ENCODE measurements at regions not wholly inside any gene's neighbourhood (a gene's known extent, or its start where the extent isn't known, plus 50 kb on each side); places are given as distances from the start of the nearest gene placed in this dataset.

GRCh38 chr14:51145246-51145645, 50.3 kb upstream of the TRIM9 start:
- no peak for DNase-seq

GRCh38 chr14:51147183-51147582, 52.3 kb upstream of the TRIM9 start:
- no peak for DNase-seq

GRCh38 chr14:51155326-51155725, 60.4 kb upstream of the TRIM9 start:
- no peak for DNase-seq

DNA sequence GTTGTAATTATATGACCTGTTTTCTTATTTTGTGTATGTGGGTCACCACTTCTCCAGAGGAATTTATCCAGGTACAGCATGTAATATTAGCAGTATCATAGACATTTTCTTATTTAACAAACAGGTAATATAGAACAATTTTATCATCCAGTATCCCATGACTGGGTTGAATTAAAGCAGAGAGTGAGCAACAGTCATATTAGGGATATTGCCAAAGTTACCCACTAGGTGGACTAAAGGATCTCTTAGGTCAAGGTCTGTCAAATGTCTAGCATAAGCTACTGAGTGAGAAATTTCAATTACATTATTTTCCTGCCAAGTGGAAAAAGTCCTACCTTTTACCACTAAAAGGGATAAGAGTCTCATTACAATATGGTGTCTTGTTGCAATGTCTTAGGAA, 62.1 kb upstream of the TRIM9 start:
- peak; percentile 66 for DNase-seq

DNA sequence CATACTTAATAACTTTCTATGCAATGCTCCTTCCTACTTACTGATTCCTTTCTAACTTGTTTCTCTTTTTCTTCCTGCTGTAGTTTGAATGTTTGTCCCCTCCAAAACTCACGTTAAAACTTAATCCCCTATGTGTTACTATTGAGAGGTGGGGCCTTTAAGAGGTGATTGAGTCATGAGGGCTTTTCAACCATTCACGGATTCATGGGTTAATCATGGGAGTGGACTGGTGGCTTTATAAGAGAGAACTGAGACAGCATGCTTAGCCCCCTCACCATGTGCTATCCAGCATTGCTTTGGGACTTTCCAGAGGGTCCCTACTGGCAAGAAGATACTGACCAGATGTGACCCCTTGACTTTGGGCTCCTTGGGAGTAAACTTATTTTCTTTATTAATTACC, 66.0 kb upstream of the TRIM9 start:
- no peak for DNase-seq

- no peak for DNase-seq
These were observed 70.5 kb upstream of the TRIM9 start for GRCh38 chr14:51165415-51165814.

DNA sequence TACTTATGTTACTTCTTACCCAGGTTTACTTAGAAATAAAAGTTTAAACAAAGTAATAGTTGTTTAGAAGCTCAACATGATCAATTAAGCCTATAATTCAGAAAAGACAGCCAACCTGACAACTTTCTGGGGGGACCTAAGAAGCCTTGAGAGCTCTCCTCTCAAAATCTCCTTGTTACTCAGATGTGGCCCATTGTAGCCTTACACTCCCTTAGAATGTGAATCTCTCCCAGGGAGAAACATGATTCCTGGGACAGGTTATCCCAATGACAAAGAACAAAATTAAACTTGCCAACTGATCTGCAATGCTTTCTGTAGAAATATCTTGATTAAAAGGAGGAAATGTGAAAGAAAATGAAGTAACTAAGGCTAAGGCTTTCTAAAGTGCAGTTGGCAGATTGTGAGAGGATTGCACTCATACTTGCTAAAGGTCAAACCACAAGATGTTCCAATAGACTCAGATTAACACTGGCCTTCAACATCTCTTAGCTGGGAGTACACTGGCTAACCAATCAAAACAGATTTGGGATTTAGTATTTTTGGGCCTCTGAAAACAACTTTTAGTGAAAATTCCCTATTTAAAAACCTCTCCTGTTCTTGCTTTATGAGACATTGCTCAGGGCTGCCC, 72.3 kb upstream of the TMX1 start:
- no peak for DNase-seq

GRCh38 chr14:51168215-51168613, 71.8 kb upstream of the TMX1 start:
- no peak for DNase-seq

DNA sequence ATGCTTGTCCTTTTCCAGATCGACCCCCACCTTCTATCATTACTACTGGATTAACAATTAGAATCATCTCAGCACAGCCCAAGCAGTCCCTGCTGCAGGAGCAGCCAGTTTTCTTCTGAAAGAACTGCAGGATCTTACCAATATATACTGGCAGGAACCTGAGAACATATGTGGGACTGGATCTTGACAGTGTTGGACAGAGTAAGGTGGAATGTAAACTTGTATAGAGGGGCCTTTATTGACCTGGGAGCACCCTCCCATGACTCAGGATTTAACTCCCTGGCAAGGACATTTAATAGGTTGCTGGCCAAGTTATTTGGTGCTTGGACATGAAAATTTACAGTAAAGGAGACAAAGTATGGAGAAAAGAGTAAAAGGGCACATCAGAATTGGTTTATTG, 66.2 kb upstream of the TMX1 start:
- DNase-seq, result no peak

DNA sequence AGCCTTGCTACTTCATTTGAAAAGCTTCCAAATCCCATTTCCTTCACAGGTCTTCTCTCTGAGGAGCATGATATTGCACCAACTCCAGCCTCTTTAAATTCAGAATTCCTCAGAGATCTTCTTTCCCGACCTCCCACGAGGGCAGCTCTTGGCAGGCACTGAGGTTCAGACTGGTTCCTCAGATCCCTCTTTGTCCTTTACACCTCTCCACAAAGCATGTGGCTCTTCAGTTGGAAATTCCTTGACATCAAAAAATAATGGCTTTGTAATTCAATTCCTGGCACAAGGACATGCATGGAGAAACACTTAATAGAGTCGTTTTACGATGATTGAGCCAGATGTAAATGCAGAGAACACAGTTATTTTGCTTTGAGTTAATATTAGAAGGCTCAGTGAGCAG, 63.2 kb upstream of the TMX1 start:
- DNase-seq, result no peak

DNA sequence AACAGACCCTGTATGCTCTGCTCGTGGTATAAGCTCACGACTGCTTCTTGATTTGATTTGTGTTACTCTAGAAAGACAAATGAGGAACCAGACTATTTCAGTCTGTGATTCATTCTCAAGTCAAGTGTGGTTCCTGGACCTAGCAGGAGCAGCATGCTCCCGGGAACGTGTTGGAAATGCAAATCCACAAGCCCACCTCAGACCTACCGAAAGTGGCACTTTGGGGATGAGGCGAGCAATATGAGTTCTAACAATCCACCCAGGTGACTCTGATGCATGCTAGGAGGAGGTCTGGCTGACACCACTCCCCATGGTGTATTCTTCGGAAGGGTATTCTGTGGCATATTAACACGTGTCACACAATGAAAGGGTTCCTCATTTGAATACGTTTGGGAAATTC, 59.5 kb upstream of the TMX1 start:
- no peak for DNase-seq

DNA sequence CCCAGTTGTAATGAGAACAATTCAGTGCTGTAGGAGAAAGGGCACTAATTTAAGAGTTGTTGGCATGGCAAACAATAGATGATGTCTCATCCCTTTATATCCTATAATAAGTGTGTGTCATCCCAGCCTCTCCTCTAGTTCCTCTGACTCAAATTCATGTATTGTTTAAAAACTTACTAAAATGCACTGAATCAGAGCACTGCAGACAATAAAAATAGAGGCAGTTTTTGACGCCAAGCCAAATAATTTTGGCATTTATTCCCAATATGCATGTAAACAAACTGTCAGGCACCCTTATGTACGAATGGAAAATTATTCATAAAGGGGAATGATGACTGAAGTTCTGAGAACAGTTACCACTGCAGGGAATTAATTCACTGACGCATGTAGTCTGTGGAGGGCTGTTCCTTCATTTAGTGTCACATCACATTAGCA, 57.9 kb upstream of the TMX1 start:
- no peak for DNase-seq

- no peak for DNase-seq
These were observed 54.9 kb upstream of the TMX1 start for GRCh38 chr14:51185180-51185579.

DNA sequence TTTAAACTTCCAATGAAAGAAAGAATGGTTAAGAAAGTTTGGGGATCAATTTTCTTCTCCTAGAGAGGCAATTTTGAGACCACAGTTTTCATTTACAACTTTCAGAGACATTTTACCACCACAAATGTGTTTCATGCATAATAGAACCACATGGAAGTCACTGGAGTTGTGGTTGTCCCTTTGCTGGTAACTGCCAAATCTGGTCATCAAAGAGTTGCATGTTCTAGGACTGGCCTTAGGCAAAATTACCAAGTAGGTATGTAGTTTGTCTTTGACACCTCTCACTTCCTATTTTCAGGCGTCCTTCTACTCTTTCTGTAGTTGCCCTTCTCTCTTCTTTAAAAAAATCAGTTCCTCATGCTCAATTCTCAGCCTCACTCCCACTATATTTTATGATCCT, 54.3 kb upstream of the TMX1 start:
- DNase-seq, result no peak

GRCh38 chr14:51188566-51189185, 51.4 kb upstream of the TMX1 start:
- no peak for DNase-seq

DNA sequence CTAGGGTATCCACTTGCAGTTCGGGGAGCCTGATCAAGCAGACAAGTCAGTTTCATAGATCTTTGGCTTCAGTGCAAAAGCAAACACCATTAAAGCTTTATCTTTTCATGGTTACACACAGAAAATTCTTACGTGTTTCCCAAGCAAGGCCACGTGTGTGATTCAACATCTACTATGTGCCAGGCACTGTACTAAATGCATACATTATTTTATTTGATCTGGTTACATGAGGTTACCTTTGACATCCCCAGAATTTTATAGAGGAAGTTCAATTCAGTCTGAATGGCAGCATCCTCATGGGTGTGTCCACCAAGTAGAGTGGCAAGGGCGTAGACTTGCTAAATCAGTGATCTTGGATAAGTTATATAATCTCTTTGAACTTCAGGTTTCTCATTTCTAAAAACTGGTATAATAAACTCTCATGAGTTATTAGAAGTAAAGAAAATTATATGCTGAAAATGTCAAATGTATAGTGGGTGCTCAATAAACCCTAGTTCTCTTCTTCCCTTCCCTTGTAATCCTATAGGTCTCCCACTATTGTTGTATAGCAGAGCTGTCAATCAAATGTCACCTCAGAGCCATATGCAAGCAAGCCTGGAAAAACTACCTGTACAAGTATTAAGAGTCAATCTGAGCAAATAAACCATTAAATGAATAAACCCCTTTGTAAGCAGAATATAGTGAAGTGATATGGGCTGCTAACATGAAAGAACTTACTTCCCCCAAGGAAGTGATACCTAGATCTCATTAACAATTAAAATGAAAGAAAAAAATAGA, 50.3 kb upstream of the TMX1 start:
- peak; percentile 8 for DNase-seq
